KMS-11 (cell line): ENCODE measurements at regions not wholly inside any gene's neighbourhood (a gene's known extent, or its start where the extent isn't known, plus 50 kb on each side); places are given as distances from the start of the nearest gene placed in this dataset.

Source experiments
- H2AFZ ChIP-seq: fragments of 200-600 bp; sonication (generic); 2 replicates; pipeline ENCODE4 v1.6.1; 2016; ENCODE audit warnings: antibody characterized with exemption, mixed run types, low read depth
- H3K27ac ChIP-seq: fragments of 200-600 bp; sonication (generic); 2 replicates; pipeline ENCODE4 v1.6.1; 2016; ENCODE audit warnings: mild to moderate bottlenecking, mixed run types
- H3K27me3 ChIP-seq: fragments of 200-600 bp; sonication (generic); 2 replicates; pipeline ENCODE4 v1.6.1; 2017; ENCODE audit warnings: mild to moderate bottlenecking, low read depth, mixed run types, moderate library complexity; ENCODE audit not compliant: insufficient read depth
- H3K36me3 ChIP-seq: fragments of 200-600 bp; sonication (generic); 2 replicates; pipeline ENCODE4 v1.6.1; 2017; ENCODE audit warnings: mild to moderate bottlenecking, mixed run types; ENCODE audit not compliant: insufficient read depth
- H3K4me1 ChIP-seq: fragments of 200-600 bp; sonication (generic); 2 replicates; pipeline ENCODE4 v1.6.1; 2016; ENCODE audit warnings: mild to moderate bottlenecking, low read depth, mixed run types; ENCODE audit not compliant: poor library complexity, severe bottlenecking
- H3K4me2 ChIP-seq: fragments of 200-600 bp; sonication (generic); 2 replicates; pipeline ENCODE4 v1.7.0; 2016; ENCODE audit warnings: mild to moderate bottlenecking, mixed run types
- H3K4me3 ChIP-seq: fragments of 200-600 bp; sonication (generic); IDR thresholded peaks from 2 replicates; pipeline ENCODE4 v1.6.1; 2017; ENCODE audit warnings: low read depth, low read length, mixed read lengths; ENCODE audit not compliant: insufficient read depth
- H3K79me2 ChIP-seq: fragments of 200-600 bp; sonication (generic); 2 replicates; pipeline ENCODE4 v1.6.1; 2016; ENCODE audit warnings: low read depth, mixed run types; ENCODE audit not compliant: insufficient read depth
- H3K9ac ChIP-seq: fragments of 200-600 bp; sonication (generic); 2 replicates; pipeline ENCODE4 v1.6.1; 2016; ENCODE audit warnings: mild to moderate bottlenecking, mixed run types
- H4K20me1 ChIP-seq: fragments of 200-600 bp; sonication (generic); 2 replicates; pipeline ENCODE4 v1.6.1; 2016; ENCODE audit warnings: mild to moderate bottlenecking, mixed run types; ENCODE audit not compliant: insufficient read depth
- CTCF ChIP-seq: fragments of 200-600 bp; sonication (generic); conservative IDR thresholded peaks from 2 replicates; pipeline ENCODE4 v1.6.1; 2017; ENCODE audit warnings: low read depth, mild to moderate bottlenecking, antibody characterized with exemption, low read length, moderate library complexity, mixed read lengths

GRCh38 chr2:172351586-172351985, 75.8 kb upstream of the ITGA6 start:
- Histone ChIP-seq H4K20me1 (no peaks in the 10 kb centered on the region), H3K27me3 (no peaks in the 10 kb centered on the region), H3K79me2 (no peaks in the 10 kb centered on the region), H3K4me3 (no peak overlapping the region), H3K9ac (no peak overlapping the region), H3K4me1 (no peaks in the 10 kb centered on the region), H3K36me3 (no peaks in the 10 kb centered on the region), H3K27ac (no peak overlapping the region), H2AFZ (no peak overlapping the region), H3K4me2 (no peak overlapping the region)
- TF ChIP-seq CTCF, result no peak

GRCh38 chr2:172354347-172354746, 73.0 kb upstream of the ITGA6 start:
- no peaks in the 10 kb centered on the region for H3K79me2 ChIP-seq
- no peak overlapping the region for H2AFZ ChIP-seq
- H3K4me2 ChIP-seq, result no peak overlapping the region

GRCh38 chr2:172357442-172357841, 69.9 kb upstream of the ITGA6 start:
- Histone ChIP-seq H3K36me3 (no peaks in the 10 kb centered on the region), H3K4me2 (no peak overlapping the region), H3K9ac (no peak overlapping the region), H3K4me1 (no peaks in the 10 kb centered on the region), H3K4me3 (no peak overlapping the region), H3K27me3 (no peaks in the 10 kb centered on the region), H4K20me1 (no peaks in the 10 kb centered on the region), H3K79me2 (no peaks in the 10 kb centered on the region), H3K27ac (no peak overlapping the region), H2AFZ (no peak overlapping the region)
- no peak for TF ChIP-seq CTCF

More at GRCh38 chr2:172354347-172354746, 73.0 kb upstream of the ITGA6 start:
- Histone ChIP-seq H3K36me3 (no peaks in the 10 kb centered on the region), H3K27me3 (no peaks in the 10 kb centered on the region), H3K4me1 (no peaks in the 10 kb centered on the region), H3K9ac (no peak overlapping the region), H4K20me1 (no peaks in the 10 kb centered on the region), H3K4me3 (no peak overlapping the region), H3K27ac (no peak overlapping the region)
- TF ChIP-seq CTCF, result no peak

GRCh38 chr2:172358691-172359556, 68.5 kb upstream of the ITGA6 start:
- Histone ChIP-seq H3K36me3 (no peaks in the 10 kb centered on the region), H4K20me1 (no peaks in the 10 kb centered on the region), H3K4me2 (no peak overlapping the region), H3K79me2 (no peaks in the 10 kb centered on the region), H2AFZ (no peak overlapping the region), H3K4me3 (no peak overlapping the region), H3K27me3 (no peaks in the 10 kb centered on the region), H3K9ac (no peak overlapping the region), H3K4me1 (no peaks in the 10 kb centered on the region), H3K27ac (no peak overlapping the region)
- no peak for TF ChIP-seq CTCF
